Right lobe of liver (tissue), 6 donors: ENCODE measurements at regions not wholly inside any gene's neighbourhood (a gene's known extent, or its start where the extent isn't known, plus 50 kb on each side); places are given as distances from the start of the nearest gene placed in this dataset.

Experiments
- ATAC-seq, 4 donors: fragments of 200-7000 bp; cut with Tn5 transposase; one replicate each; pipeline ENCODE4 v1.9.1; 2020; ENCODE audit warnings: mild to moderate bottlenecking in 4 of 4, moderate library complexity in 4 of 4
- DNase-seq, 3 donors: peaks; one replicate each; pipeline ENCODE4 v3.0.0-alpha.2; 2020
- H3K27ac ChIP-seq, 3 donors: fragments of 200-600 bp; one replicate each; pipeline ENCODE4 v1.8.0; 2022
- H3K27me3 ChIP-seq, 2 donors: fragments of 200-600 bp; one replicate each; pipeline ENCODE4 v1.8.0; 2022
- H3K36me3 ChIP-seq, 4 donors: fragments of 200-600 bp; sonication (generic) in 1 of 4; one replicate each; pipeline versions ENCODE4 v1.5.1 to v1.8.0; 2017 to 2022; ENCODE audit warnings: control low read depth in 1 of 4
- H3K4me1 ChIP-seq, 4 donors: fragments of 200-600 bp; sonication (generic) in 1 of 4; one replicate each; pipeline versions ENCODE4 v1.5.1 to v1.8.0; 2017 to 2022; ENCODE audit warnings: control low read depth in 1 of 4
- H3K4me3 ChIP-seq, 3 donors: fragments of 200-600 bp; one replicate each; pipeline ENCODE4 v1.8.0; 2022
- H3K9me3 ChIP-seq, 4 donors: fragments of 200-600 bp; sonication (generic) in 1 of 4; one replicate each; pipeline versions ENCODE4 v1.5.1 to v1.8.0; 2017 to 2022; ENCODE audit warnings: control low read depth in 1 of 4
- CTCF ChIP-seq, 4 donors: fragments of 200-600 bp in 3 of 4; fragments of 450-650 bp in 1 of 4; IDR thresholded peaks; one replicate each; pipeline versions ENCODE4 v1.5.1 to v1.8.0; 2016 to 2022; ENCODE audit warnings: antibody characterized with exemption in 4 of 4, mild to moderate bottlenecking in 2 of 4
- POLR2A ChIP-seq: fragments of 450-650 bp; IDR thresholded peaks from one replicate; pipeline ENCODE4 v1.6.1; 2017; ENCODE audit warnings: antibody characterized with exemption, mild to moderate bottlenecking
- WGBS: methylation state at CpG from one replicate; pipeline ENCODE4 v1.1.6; 2018; ENCODE audit warnings: low coverage, low lambda C conversion rate; ENCODE audit not compliant: insufficient coverage; ENCODE audit errors: missing lambda C conversion rate; 5-methylcytosine and 5-hydroxymethylcytosine counted together
- intact Hi-C, 2 donors: fragments of 100-400 bp; cut with DNase I; formaldehyde crosslinking; loops; one replicate each; pipeline versions ENCODE4 v1.11.2 to v1.14.1; 2022
- donor health status: DM: no; HTN: yes; CAD: no.
- donor health status: DM: no; HTN: no; CAD: no.
- donor health status: DM: no; HTN: no; CAD: no.
- donor health status: DM: no; HTN: yes; CAD: no.
- donor health status: DM: no; HTN: yes; CAD: no.

GRCh38 chr1:88208389-88208788 is 475.7 kb upstream of the PKN2 start:
- Histone ChIP-seq H3K4me1 (no peaks in the 10 kb centered on the region), H3K27me3 (no peaks in the 10 kb centered on the region), H3K27ac (no peak overlapping the region), H3K4me3 (no peak overlapping the region), H3K36me3 (no peaks in the 10 kb centered on the region), H3K9me3 (no peaks in the 10 kb centered on the region)
- ATAC-seq (no peak), DNase-seq (no peak)
- no peak for TF ChIP-seq CTCF (IDR thresholded peaks at IDR 0.05)
- no peak for TF ChIP-seq POLR2A
- intact Hi-C loops = no loop called here
- 14% methylated on average over 1 of the region's 1 CpG for WGBS

- no peak overlapping the region for H3K27ac ChIP-seq
- intact Hi-C loops = no loop called here
- H3K9me3 ChIP-seq = no peaks in the 10 kb centered on the region
- TF ChIP-seq POLR2A (no peak), CTCF (IDR thresholded peaks at IDR 0.05) (no peak)
- no peaks in the 10 kb centered on the region for H3K36me3 ChIP-seq
- no peak for DNase-seq
- WGBS = 53% methylated on average over 2 of the region's 2 CpGs
- H3K4me1 ChIP-seq = no peaks in the 10 kb centered on the region
- H3K4me3 ChIP-seq = no peak overlapping the region
- no peaks in the 10 kb centered on the region for H3K27me3 ChIP-seq
- ATAC-seq = no peak
Observed at GRCh38 chr1:88210103-88210787, 473.8 kb upstream of the PKN2 start.

GRCh38 chr1:88216441-88216840 is 467.6 kb upstream of the PKN2 start:
- no peak for ATAC-seq
- Histone ChIP-seq H3K27ac (no peak overlapping the region), H3K27me3 (no peaks in the 10 kb centered on the region), H3K4me3 (no peak overlapping the region), H3K9me3 (no peaks in the 10 kb centered on the region), H3K36me3 (no peaks in the 10 kb centered on the region), H3K4me1 (no peaks in the 10 kb centered on the region)
- intact Hi-C loops = no loop called here
- TF ChIP-seq CTCF (IDR thresholded peaks at IDR 0.05) = no peak
- TF ChIP-seq POLR2A = no peak
- 63% methylated on average over 4 of the region's 4 CpGs for WGBS
- DNase-seq = no peak

- TF ChIP-seq CTCF (IDR thresholded peaks at IDR 0.05) (no peak), POLR2A (no peak)
- Histone ChIP-seq H3K27me3 (no peaks in the 10 kb centered on the region), H3K4me1 (no peaks in the 10 kb centered on the region), H3K4me3 (no peak overlapping the region), H3K36me3 (no peaks in the 10 kb centered on the region), H3K9me3 (no peaks in the 10 kb centered on the region), H3K27ac (no peak overlapping the region)
- WGBS = 72% methylated on average over 2 of the region's 2 CpGs
- intact Hi-C loops = no loop called here
- ATAC-seq (no peak), DNase-seq (no peak)
Observed at GRCh38 chr1:88217386-88217785, 466.7 kb upstream of the PKN2 start.

- WGBS = 64% methylated on average over 2 of the region's 3 CpGs
- no peaks in the 10 kb centered on the region for H3K4me1 ChIP-seq
- H3K27ac ChIP-seq = no peak overlapping the region
- H3K4me3 ChIP-seq = no peak overlapping the region
- TF ChIP-seq POLR2A (no peak), CTCF (IDR thresholded peaks at IDR 0.05) (no peak)
- intact Hi-C loops = no loop called here
- no peaks in the 10 kb centered on the region for H3K36me3 ChIP-seq
- H3K27me3 ChIP-seq = no peaks in the 10 kb centered on the region
- no peak for ATAC-seq
- no peaks in the 10 kb centered on the region for H3K9me3 ChIP-seq
- no peak for DNase-seq
Observed at GRCh38 chr1:88219521-88219920, 464.6 kb upstream of the PKN2 start.
